Upper lobe of right lung (tissue), 1 donor: ENCODE measurements at regions not wholly inside any gene's neighbourhood (a gene's known extent, or its start where the extent isn't known, plus 50 kb on each side); places are given as distances from the start of the nearest gene placed in this dataset.

Experiments
- ATAC-seq: fragments of 200-7000 bp; cut with Tn5 transposase; one replicate; pipeline ENCODE4 v1.9.1; 2020; ENCODE audit warnings: mild to moderate bottlenecking, moderate library complexity
- DNase-seq: peaks from one replicate; pipeline ENCODE4 v3.0.0-alpha.2; 2020
- H3K27ac ChIP-seq: fragments of 200-600 bp; one replicate; pipeline ENCODE4 v1.8.0; 2022
- H3K27me3 ChIP-seq: fragments of 200-600 bp; one replicate; pipeline ENCODE4 v1.8.0; 2022; ENCODE audit warnings: mild to moderate bottlenecking
- H3K36me3 ChIP-seq: fragments of 200-600 bp; one replicate; pipeline ENCODE4 v1.8.0; 2022
- H3K4me1 ChIP-seq: fragments of 200-600 bp; one replicate; pipeline ENCODE4 v1.8.0; 2022
- H3K4me3 ChIP-seq: fragments of 200-600 bp; one replicate; pipeline ENCODE4 v1.8.0; 2022; ENCODE audit warnings: mild to moderate bottlenecking
- H3K9me3 ChIP-seq: fragments of 200-600 bp; one replicate; pipeline ENCODE4 v1.8.0; 2022
- CTCF ChIP-seq: fragments of 200-600 bp; IDR thresholded peaks from one replicate; pipeline ENCODE4 v1.8.0; 2022; ENCODE audit warnings: antibody characterized with exemption
- intact Hi-C: fragments of 100-400 bp; cut with DNase I; formaldehyde crosslinking; loops from one replicate; pipeline ENCODE4 v1.11.0; 2022
- donor health status: DM: no; HTN: yes; CAD: no; lungs with severe emphysema.

- Histone ChIP-seq H3K4me1 (no peaks in the 10 kb centered on the region), H3K27ac (no peak overlapping the region), H3K4me3 (no peak overlapping the region), H3K36me3 (no peaks in the 10 kb centered on the region), H3K9me3 (no peaks in the 10 kb centered on the region), H3K27me3 (no peaks in the 10 kb centered on the region)
- ATAC-seq, result no peak
- intact Hi-C loops, result no loop called here
- no peak for TF ChIP-seq CTCF
- no peak for DNase-seq
These were observed 946.5 kb upstream of the RAG2 start for GRCh38 chr11:37544491-37544890.

GRCh38 chr11:37533830-37534229 lies 935.8 kb upstream of the RAG2 start:
- no peak for TF ChIP-seq CTCF
- no peaks in the 10 kb centered on the region for H3K27me3 ChIP-seq
- H3K9me3 ChIP-seq, result no peaks in the 10 kb centered on the region
- H3K36me3 ChIP-seq, result no peaks in the 10 kb centered on the region
- no peak for DNase-seq
- H3K4me1 ChIP-seq, result no peaks in the 10 kb centered on the region
- intact Hi-C loops, result no loop called here
- no peak overlapping the region for H3K4me3 ChIP-seq
- ATAC-seq, result no peak
- H3K27ac ChIP-seq, result no peak overlapping the region

GRCh38 chr11:37533087-37533486 lies 935.1 kb upstream of the RAG2 start:
- no peak for TF ChIP-seq CTCF
- Histone ChIP-seq H3K36me3 (no peaks in the 10 kb centered on the region), H3K27me3 (no peaks in the 10 kb centered on the region), H3K27ac (no peak overlapping the region), H3K4me3 (no peak overlapping the region), H3K4me1 (no peaks in the 10 kb centered on the region), H3K9me3 (no peaks in the 10 kb centered on the region)
- no peak for ATAC-seq
- intact Hi-C loops, result no loop called here
- no peak for DNase-seq

GRCh38 chr11:37532271-37532670 lies 934.2 kb upstream of the RAG2 start:
- Histone ChIP-seq H3K4me3 (no peak overlapping the region), H3K27ac (no peak overlapping the region), H3K27me3 (no peaks in the 10 kb centered on the region), H3K4me1 (no peaks in the 10 kb centered on the region), H3K36me3 (no peaks in the 10 kb centered on the region), H3K9me3 (no peaks in the 10 kb centered on the region)
- DNase-seq (no peak), ATAC-seq (no peak)
- no peak for TF ChIP-seq CTCF
- intact Hi-C loops, result no loop called here

- Histone ChIP-seq H3K4me3 (no peak overlapping the region), H3K9me3 (no peaks in the 10 kb centered on the region), H3K36me3 (no peaks in the 10 kb centered on the region), H3K27me3 (no peaks in the 10 kb centered on the region), H3K27ac (no peak overlapping the region), H3K4me1 (no peaks in the 10 kb centered on the region)
- DNase-seq (no peak), ATAC-seq (no peak)
- intact Hi-C loops, result no loop called here
- TF ChIP-seq CTCF, result no peak
These were observed 929.5 kb upstream of the RAG2 start for GRCh38 chr11:37527545-37527944.

- intact Hi-C loops, result no loop called here
- H3K27ac ChIP-seq, result no peak overlapping the region
- no peaks in the 10 kb centered on the region for H3K9me3 ChIP-seq
- DNase-seq (no peak), ATAC-seq (no peak)
- H3K4me3 ChIP-seq, result no peak overlapping the region
- no peaks in the 10 kb centered on the region for H3K36me3 ChIP-seq
- no peaks in the 10 kb centered on the region for H3K27me3 ChIP-seq
- TF ChIP-seq CTCF, result peak; percentile 5
- H3K4me1 ChIP-seq, result no peaks in the 10 kb centered on the region
These were observed 927.3 kb upstream of the RAG2 start for GRCh38 chr11:37525336-37525735.
